Stimulated activated CD4-positive, alpha-beta T cell treated with anti-CD3 and anti-CD28 coated beads, TNF-alpha, amount 100 ng/mL, for 24 hours (primary cell): ENCODE measurements at regions not wholly inside any gene's neighbourhood (a gene's known extent, or its start where the extent isn't known, plus 50 kb on each side); places are given as distances from the start of the nearest gene placed in this dataset.
"Not testable (repeated sequence)": the region's sequence is repeated elsewhere in the genome, so short reads cannot be mapped to it uniquely, and the experiment has no call there.

Experiments
- DNase-seq, 3 experiments: peaks; one replicate each; pipeline ENCODE4 v3.0.0-alpha.2; 2020; ENCODE audit warnings: low read depth in 3 of 3

- no peak for DNase-seq
Measured at GRCh38 chr21:20106368-20106767, 891.8 kb upstream of the NCAM2 start.

DNA sequence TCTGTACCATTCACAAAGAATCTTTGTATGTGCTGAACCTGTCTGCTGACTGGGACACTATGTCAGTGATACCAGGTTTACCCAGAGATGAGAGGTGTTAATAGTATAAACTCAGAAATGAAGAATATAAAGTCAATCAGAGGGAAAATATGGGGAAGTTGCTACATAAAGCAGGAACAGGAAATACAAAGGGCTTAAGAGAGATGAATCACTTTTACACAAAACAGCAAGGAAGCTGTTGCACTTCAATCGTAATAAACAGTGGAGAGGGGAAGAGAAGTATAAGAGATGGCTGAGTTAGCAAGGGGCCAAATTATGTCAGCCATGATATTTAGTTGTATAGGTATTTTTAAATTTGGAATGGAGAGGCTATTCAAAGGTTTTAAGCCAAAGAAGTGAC, 890.2 kb upstream of the NCAM2 start:
- DNase-seq, result no peak

DNA sequence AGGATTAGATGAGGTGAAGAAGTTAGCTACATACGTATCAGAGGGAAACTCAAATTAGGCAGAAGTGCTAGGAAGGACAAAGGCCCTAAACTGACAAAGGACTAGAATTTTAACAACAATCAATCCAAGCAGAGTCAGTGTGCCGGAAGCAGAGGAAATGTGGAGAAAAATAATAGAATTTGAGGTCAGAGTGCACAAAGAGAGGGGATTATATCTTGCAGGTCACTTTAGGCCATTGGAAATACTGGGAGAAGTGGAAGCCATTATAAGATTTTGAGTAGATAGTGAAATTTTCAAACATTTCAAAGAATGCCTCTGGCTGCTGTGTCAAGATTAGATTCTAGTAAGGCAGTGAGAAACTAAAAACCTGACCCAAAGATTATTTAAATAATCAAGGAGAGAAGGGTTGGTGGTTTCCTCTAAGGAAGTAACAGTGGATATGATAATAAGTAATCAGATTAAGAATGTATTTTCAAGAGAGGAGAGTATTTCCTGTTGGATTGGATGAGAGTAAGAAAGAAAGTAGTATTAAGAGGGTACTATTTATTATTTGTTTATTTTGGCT, 889.2 kb upstream of the NCAM2 start:
- DNase-seq, result no peak

DNA sequence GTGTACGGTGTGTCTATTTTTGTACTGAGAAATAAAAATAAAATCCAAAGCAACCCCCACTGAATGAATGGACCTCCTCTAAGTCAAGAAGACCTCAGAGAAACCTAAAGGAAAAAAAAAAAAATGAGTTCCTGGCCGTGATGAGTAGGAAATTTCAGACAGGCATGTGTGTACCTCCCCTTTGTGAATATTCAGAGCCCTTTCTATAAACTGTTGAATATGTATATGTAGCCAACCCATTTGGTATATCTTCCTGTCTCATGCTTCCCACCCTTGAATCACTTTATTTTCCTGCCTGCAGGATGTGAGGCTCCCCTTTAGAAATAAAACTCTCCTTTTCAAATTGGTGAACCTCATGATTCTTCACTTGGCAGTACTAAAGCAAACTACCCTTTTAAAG, 887.8 kb upstream of the NCAM2 start:
- no peak for DNase-seq

GRCh38 chr21:20151741-20152140, 846.5 kb upstream of the NCAM2 start:
- no peak for DNase-seq

DNA sequence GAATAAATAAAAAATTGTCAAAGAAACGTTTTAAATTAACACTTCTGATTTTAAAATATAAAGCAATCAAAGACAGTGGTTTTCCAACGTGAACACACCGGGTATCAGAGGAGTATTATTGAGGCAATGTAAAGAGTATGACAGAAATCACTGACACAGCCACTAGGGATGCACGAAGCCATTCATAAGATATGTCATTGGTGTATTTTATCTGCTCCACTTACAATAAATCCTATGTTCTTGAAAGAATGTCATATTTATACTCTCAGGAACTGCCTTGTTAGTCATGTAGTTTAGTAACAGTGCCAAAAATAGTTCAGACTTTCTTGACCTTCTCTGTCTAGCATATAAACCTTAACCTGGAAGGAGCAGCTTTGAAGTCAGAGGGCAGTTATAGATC, 835.0 kb upstream of the NCAM2 start:
- DNase-seq, result no peak

DNA sequence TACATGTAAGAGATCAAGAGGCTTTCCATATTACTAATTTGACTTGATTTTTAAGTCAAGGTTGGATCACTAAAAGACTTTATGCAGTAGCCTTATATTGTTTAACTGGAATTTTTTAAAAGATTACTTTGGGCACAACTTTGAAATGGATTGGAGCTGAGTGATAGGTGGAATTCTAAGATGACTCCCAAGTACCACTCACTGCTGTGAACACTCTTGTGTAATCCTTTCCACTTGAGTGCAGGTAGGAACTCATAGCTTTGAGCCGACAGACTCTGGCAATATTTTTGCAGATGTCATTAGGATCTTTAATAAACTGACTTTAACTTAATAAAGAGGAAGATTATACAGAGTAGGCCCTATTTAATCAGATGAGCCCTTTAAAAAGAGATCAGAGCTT, 831.1 kb upstream of the NCAM2 start:
- DNase-seq, result no peak

- no peak for DNase-seq
Measured at GRCh38 chr21:20169812-20170576, 828.2 kb upstream of the NCAM2 start.

- no peak for DNase-seq
Measured at GRCh38 chr21:20186186-20186585, 812.0 kb upstream of the NCAM2 start.

- DNase-seq, result no peak
Measured at GRCh38 chr21:20187028-20187427, 811.2 kb upstream of the NCAM2 start.

DNA sequence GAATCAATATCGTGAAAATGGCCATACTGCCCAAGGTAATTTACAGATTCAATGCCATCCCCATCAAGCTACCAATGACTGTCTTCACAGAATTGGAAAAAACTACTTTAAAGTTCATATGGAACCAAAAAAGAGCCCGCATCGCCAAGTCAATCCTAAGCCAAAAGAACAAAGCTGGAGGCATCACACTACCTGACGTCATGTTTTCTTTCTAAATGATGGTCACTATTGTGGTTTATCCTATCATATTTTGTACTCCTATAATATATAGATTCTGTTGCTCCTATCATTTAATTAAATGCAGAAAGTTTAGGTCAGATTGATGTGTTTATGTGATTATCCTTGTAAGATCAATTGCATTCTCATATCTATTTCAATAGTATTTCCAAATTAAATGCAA, 796.9 kb upstream of the NCAM2 start:
- not testable (repeated sequence) for DNase-seq

GRCh38 chr21:20207335-20207734, 790.9 kb upstream of the NCAM2 start:
- DNase-seq, result no peak

DNA sequence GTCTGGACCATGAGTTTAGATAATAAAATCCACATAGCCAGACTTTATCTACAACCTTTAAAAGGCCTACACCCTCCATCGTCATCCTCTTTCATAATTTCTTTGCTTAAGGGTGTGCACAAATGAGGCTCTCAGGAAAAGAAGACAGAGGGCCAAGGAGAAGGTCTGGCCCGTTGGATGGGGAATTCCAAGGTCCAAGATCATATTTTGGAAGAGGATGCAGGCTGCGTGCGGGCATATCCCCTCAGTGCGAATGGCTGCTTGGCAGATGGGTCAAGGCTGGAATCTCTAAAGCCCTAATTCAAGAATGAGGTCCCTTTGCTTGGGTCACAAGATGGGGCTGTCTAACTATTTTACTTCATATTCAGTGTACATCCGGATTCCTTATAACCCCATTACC, 782.2 kb upstream of the NCAM2 start:
- DNase-seq, result no peak

- no peak for DNase-seq
Measured at GRCh38 chr21:20220586-20220985, 777.6 kb upstream of the NCAM2 start.

DNA sequence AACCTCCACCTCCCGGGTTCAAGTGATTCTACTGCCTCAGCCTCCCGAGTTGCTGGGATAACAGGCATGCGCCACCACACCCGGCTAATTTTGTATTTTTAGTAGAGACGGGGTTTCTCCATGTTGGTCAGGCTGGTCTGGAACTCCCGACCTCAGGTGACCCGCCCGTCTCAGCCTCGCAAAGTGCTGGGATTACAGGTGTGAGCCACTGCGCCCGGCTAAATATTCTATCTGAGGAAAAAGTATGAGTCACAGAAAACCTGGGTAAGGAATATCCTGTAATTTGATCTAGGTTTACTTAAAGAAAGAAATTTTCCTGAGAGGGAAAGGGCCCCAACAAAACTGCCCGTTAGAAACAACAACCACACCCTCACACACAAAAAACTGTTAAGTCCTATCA, 776.2 kb upstream of the NCAM2 start:
- not testable (repeated sequence) for DNase-seq

DNA sequence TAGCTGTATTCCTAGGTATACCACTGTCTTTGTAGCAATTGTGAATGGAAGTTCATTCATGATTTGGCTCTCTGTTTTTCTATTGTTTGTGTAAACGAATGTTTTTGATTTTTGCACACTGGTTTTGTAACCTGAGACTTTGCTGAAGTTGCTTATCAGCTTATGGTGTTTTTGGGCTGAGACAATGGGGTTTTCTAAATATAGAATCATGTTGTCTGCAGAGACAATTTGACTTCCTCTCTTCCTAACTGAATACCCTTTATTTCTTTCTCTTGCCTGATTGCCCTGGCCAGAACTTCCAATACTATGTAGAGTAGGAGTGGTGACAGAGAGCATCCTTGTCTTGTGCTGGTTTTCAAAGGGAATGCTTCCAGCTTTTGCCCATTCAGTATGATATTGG, 761.6 kb upstream of the NCAM2 start:
- DNase-seq, result not testable (repeated sequence)

DNA sequence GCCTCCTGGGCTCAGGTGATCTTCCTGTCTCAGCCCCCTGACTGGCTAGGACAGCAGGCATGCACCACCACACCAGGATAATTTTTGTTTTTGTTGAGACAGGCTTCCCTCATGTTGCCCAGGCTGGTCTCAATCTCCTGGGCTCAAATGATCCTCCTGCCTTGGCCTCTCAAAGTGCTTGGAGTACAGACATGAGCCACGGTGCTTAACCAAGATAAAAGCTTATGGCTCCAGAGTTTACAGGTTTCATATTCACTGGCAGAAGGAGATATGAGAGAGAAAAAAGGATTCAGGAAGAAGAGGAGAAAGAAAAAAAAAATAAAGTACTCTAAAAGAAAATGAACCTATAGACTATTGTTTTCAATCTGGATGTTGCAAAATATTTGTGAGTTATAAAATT, 748.8 kb upstream of the NCAM2 start:
- DNase-seq, result no peak

- no peak for DNase-seq
Measured at GRCh38 chr21:20250337-20250736, 747.9 kb upstream of the NCAM2 start.

GRCh38 chr21:20253261-20253660, 744.9 kb upstream of the NCAM2 start:
- DNase-seq, result no peak

- no peak for DNase-seq
Measured at GRCh38 chr21:20254964-20255363, 743.2 kb upstream of the NCAM2 start.

DNA sequence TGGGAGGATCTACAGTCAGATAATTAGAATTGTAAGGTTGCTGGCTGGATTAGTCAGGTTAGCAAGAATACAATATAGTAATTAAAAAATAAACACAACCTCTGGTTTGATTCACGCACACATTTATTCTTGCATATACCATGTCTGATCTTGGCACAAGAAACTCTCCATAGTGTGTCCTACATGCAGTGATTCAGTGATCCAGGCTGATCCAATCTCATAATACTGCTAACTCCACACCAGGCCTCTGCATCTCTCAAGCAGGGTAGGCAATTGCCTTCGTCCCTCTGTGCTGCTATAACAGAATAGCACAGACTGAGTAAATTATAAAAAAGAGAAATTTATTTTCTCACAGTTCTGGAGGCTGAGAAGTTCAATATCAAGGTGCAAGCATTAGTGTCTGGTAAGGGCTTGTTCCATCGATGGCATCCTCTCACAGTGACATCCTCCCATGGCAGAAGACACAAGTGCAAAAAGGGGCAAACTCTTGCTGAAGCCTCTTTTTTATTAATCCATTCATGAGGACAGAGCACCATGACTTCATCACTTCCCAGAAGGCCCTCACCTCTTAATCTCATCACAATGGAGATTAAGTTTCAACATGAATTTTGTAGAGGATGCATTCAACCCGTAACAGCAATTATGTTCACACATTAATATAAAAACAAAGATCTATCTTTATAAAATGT, 741.0 kb upstream of the NCAM2 start:
- DNase-seq, result no peak

- no peak for DNase-seq
Measured at GRCh38 chr21:20258542-20258941, 739.7 kb upstream of the NCAM2 start.
